ENCODE measurements at regions not wholly inside any gene's neighbourhood (a gene's known extent, or its start where the extent isn't known, plus 50 kb on each side); places are given as distances from the start of the nearest gene placed in this dataset.

DNA sequence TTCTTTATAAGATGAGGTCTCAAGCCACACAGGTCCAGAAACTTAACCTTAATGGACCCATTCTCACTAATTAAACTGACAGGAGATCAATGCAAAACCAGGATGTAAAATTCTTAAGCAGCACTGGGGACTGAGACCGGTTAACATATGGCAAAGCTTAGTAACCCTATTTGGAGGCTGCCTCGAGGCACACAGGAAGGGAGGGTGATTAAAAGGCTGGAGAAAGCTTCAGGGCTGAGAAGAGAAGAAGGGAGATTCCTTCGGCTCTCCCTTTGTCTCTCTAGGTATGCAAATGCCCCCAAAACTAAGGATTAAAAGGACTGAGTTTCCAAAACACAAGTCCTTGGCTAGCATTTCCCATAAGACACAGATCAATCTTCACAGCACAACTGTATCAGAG is 120.8 kb upstream of the DSCAM start:
- no peaks in the 10 kb centered on the region for H3K9me3 ChIP-seq
- H3K4me3 ChIP-seq = no peak overlapping the region
- intact Hi-C loops (cut with DNase I) = no loop called here
- 30 to 43% (median 38%) methylated on average over 3 of the region's 3 CpGs for WGBS, 4 donors
- no peak for ATAC-seq
- no peaks in the 10 kb centered on the region for H3K4me1 ChIP-seq
- peaks cover 0 to 6% (median 0%) of the 10 kb centered on the region in 9 donors for H3K27me3 ChIP-seq
- no peak for DNase-seq
- no peaks in the 10 kb centered on the region for H3K36me3 ChIP-seq
- no peak overlapping the region for H3K27ac ChIP-seq
- TF ChIP-seq POLR2A (IDR thresholded peaks at IDR 0.05) = no peak
- TF ChIP-seq, protein P1, sequence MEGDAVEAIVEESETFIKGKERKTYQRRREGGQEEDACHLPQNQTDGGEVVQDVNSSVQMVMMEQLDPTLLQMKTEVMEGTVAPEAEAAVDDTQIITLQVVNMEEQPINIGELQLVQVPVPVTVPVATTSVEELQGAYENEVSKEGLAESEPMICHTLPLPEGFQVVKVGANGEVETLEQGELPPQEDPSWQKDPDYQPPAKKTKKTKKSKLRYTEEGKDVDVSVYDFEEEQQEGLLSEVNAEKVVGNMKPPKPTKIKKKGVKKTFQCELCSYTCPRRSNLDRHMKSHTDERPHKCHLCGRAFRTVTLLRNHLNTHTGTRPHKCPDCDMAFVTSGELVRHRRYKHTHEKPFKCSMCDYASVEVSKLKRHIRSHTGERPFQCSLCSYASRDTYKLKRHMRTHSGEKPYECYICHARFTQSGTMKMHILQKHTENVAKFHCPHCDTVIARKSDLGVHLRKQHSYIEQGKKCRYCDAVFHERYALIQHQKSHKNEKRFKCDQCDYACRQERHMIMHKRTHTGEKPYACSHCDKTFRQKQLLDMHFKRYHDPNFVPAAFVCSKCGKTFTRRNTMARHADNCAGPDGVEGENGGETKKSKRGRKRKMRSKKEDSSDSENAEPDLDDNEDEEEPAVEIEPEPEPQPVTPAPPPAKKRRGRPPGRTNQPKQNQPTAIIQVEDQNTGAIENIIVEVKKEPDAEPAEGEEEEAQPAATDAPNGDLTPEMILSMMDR (IDR thresholded peaks at IDR 0.05) = no peak

DNA sequence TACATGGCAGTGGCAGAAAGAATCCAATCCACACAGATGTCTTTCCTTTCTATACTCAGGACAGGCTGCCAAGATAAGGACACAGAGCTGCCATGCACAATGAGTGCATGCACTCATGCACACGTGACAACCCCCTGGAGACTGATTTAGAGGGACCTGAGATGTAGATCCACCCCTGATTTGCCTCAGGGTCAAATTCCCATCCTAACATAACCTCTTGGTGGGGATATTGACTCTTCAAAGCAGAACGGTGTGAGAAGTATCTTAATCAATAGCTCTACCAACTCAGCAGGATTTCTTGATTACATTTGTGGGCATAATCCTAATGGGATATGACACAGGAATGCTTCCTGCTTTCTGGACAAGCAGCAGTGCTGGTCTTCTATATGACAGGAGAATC is 125.2 kb upstream of the DSCAM start:
- no peak for ATAC-seq
- intact Hi-C loops (cut with DNase I) = no loop called here
- WGBS, 4 donors = 50 to 55% (median 52%) methylated on average over 2 of the region's 2 CpGs
- H3K4me1 ChIP-seq = peaks cover 0 to 7% (median 0%) of the 10 kb centered on the region in 12 donors
- no peak for TF ChIP-seq POLR2A (IDR thresholded peaks at IDR 0.05)
- TF ChIP-seq, protein P1 (IDR thresholded peaks at IDR 0.05) = no peak
- peaks cover 0 to 6% (median 0%) of the 10 kb centered on the region in 9 donors for H3K27me3 ChIP-seq
- H3K36me3 ChIP-seq = no peaks in the 10 kb centered on the region
- H3K27ac ChIP-seq = no peak overlapping the region
- DNase-seq = no peak
- H3K9me3 ChIP-seq = peaks cover 0 to 17% (median 9%) of the 10 kb centered on the region in 12 donors
- no peak overlapping the region for H3K4me3 ChIP-seq

DNA sequence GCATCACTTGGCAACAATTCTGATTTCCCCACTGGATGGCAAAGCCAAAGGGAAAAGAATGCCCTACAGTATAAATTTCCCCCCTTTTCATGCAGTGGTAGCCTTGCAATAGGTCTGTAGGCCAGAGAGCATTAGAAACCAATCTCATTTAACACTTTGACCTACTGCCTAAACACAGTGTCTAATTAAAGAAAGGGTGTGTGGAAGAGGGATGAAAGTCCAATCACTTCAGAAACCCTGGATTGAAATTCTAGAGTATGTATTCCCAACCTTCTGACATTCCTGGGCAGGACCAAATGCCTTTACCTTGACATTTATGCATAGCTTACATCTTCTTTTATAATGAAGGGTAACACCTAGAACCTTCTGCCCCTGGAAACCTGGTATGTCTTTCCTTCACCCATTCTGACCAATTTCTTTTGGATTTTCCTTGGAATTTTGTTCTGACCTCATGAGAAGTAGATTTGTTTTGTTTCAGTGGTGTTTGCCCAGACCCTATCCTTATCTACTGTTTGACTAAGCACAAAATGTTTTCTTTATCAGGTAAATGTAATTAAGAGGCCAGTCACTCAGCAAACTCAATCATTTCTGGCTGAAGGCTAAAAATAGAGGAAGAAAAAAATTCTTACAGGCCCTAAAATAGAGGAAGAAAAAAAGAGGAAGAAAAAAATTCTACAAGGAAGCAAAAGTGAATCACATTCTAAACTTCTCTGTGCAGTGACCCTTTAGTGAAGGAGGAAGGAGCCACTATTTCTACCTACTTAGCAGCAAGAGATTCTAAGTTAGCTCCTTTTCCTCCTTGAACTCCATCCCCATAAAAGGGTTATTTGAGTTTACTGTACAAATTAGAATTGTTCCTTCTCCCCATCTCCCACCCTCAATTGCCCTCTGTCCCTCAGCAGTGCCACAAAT is 129.5 kb upstream of the DSCAM start:
- no peak for ATAC-seq
- intact Hi-C loops (cut with DNase I) = no loop called here
- no peak for DNase-seq
- peaks cover 0 to 21% (median 13%) of the 10 kb centered on the region in 12 donors for H3K9me3 ChIP-seq
- no peaks in the 10 kb centered on the region for H3K36me3 ChIP-seq
- H3K4me3 ChIP-seq = no peak overlapping the region
- H3K27ac ChIP-seq = peak overlapping the region in 1 of 12 donors; percentile 40
- H3K4me1 ChIP-seq = peaks cover 0 to 7% (median 0%) of the 10 kb centered on the region in 12 donors
- TF ChIP-seq, protein P1 (IDR thresholded peaks at IDR 0.05) = no peak
- no peak for TF ChIP-seq POLR2A (IDR thresholded peaks at IDR 0.05)
- no peaks in the 10 kb centered on the region for H3K27me3 ChIP-seq

DNA sequence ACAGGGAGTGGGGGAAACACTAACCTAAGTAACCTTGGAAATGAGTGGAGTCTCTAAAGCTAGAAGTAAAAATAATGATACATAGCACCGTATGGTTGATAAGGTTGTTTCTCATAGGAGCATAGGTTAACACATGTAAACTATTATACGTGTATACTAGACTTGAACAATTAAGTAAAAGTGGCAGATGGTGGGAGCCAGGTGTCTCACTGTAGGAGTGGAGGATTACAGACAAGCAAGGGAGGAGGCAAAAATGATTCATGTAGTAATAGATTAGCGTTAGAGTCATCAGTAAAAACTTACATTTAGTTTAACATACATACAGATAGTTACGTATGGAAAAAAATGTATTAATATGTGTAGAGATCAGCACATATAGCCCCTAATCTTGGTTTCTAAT is 138.4 kb upstream of the DSCAM start:
- 70 to 81% (median 75%) methylated on average over 4 of the region's 4 CpGs for WGBS, 4 donors
- intact Hi-C loops (cut with DNase I) = no loop called here
- H3K4me3 ChIP-seq = no peak overlapping the region
- no peak for ATAC-seq
- H3K4me1 ChIP-seq = no peaks in the 10 kb centered on the region
- H3K27ac ChIP-seq = no peak overlapping the region
- DNase-seq = no peak
- H3K9me3 ChIP-seq = peaks cover 0 to 15% (median 7%) of the 10 kb centered on the region in 12 donors
- TF ChIP-seq, protein P1 (IDR thresholded peaks at IDR 0.05) = no peak
- TF ChIP-seq POLR2A (IDR thresholded peaks at IDR 0.05) = no peak
- no peaks in the 10 kb centered on the region for H3K36me3 ChIP-seq
- no peaks in the 10 kb centered on the region for H3K27me3 ChIP-seq
